Fibroblast of lung (primary cell): ENCODE measurements at regions not wholly inside any gene's neighbourhood (a gene's known extent, or its start where the extent isn't known, plus 50 kb on each side); places are given as distances from the start of the nearest gene placed in this dataset.

Source experiments
- DNase-seq, 2 donors: peaks; one replicate each; pipeline versions ENCODE4 v3.0.0 to v3.0.0-alpha.2; 2010; ENCODE audit warnings: low read depth in 2 of 2
- H2AFZ ChIP-seq: 2 replicates; pipeline ENCODE4 v1.5.1; 2012; ENCODE audit warnings: low read length, control low read depth, inconsistent platforms
- H3K27ac ChIP-seq: 2 replicates; pipeline ENCODE4 v1.5.1; 2011; ENCODE audit warnings: low read length, control low read depth; ENCODE audit not compliant: insufficient read depth
- H3K27me3 ChIP-seq: 2 replicates; pipeline ENCODE4 v1.5.1; 2011; ENCODE audit warnings: mild to moderate bottlenecking, low read length; ENCODE audit not compliant: control insufficient read depth, insufficient read depth
- H3K36me3 ChIP-seq: 2 replicates; pipeline ENCODE4 v1.5.1; 2011; ENCODE audit warnings: low read length; ENCODE audit not compliant: control insufficient read depth, insufficient read depth
- H3K4me1 ChIP-seq: 2 replicates; pipeline ENCODE4 v1.5.1; 2011; ENCODE audit warnings: low read length; ENCODE audit not compliant: control insufficient read depth, insufficient read depth; ENCODE audit errors: extremely low read depth
- H3K4me2 ChIP-seq: 2 replicates; pipeline ENCODE4 v1.5.1; 2011; ENCODE audit warnings: low read length, control low read depth; ENCODE audit not compliant: insufficient read depth; ENCODE audit errors: extremely low read depth
- H3K4me3 ChIP-seq, 4 experiments: fragments of 200-600 bp in 1 of 4; sonication (generic) in 1 of 4; replicated peaks in 1 of 4; 2 replicates each; pipeline ENCODE4 v1.5.1; 2011 to 2016; ENCODE audit warnings: low read length in 4 of 4, low read depth in 3 of 4, mild to moderate bottlenecking in 3 of 4, control low read depth in 2 of 4, inconsistent platforms in 1 of 4, mixed read lengths in 1 of 4; ENCODE audit not compliant: insufficient read depth in 1 of 4; ENCODE audit errors: control extremely low read depth in 1 of 4
- H3K79me2 ChIP-seq: 2 replicates; pipeline ENCODE4 v1.5.1; 2012; ENCODE audit warnings: mild to moderate bottlenecking, low read length, inconsistent platforms; ENCODE audit not compliant: control insufficient read depth, insufficient read depth
- H3K9ac ChIP-seq: 2 replicates; pipeline ENCODE4 v1.5.1; 2011; ENCODE audit warnings: mild to moderate bottlenecking, low read length, control low read depth; ENCODE audit not compliant: insufficient read depth
- H3K9me3 ChIP-seq: 2 replicates; pipeline ENCODE4 v1.5.1; 2012; ENCODE audit warnings: low read depth, low read length; ENCODE audit not compliant: control insufficient read depth, insufficient read depth
- H4K20me1 ChIP-seq: 2 replicates; pipeline ENCODE4 v1.5.1; 2011; ENCODE audit warnings: low read length; ENCODE audit not compliant: control insufficient read depth, insufficient read depth; ENCODE audit errors: extremely low read depth
- CTCF ChIP-seq, 2 donors: IDR thresholded peaks in 1 of 2; conservative IDR thresholded peaks in 1 of 2; 1 replicate in 1 of 2; 2 replicates in 1 of 2; pipeline ENCODE4 v1.5.1; 2011 to 2012; ENCODE audit warnings: low read length in 2 of 2, control low read depth in 1 of 2, inconsistent platforms in 1 of 2, low read depth in 1 of 2, mild to moderate bottlenecking in 1 of 2
- EZH2 ChIP-seq: IDR thresholded peaks from 2 replicates; pipeline ENCODE4 v1.5.1; 2012; ENCODE audit warnings: low read length, control low read depth, mild to moderate bottlenecking; ENCODE audit errors: missing control alignments

GRCh38 chr6:9593554-9593953 is 821.3 kb downstream of the TFAP2A start:
- Histone ChIP-seq H3K27me3 (no peaks in the 10 kb centered on the region), H4K20me1 (no peaks in the 10 kb centered on the region), H3K4me1 (no peaks in the 10 kb centered on the region), H3K9ac (no peak overlapping the region), H2AFZ (no peak overlapping the region), H3K4me2 (no peak overlapping the region), H3K4me3 (no peak overlapping the region), H3K27ac (no peak overlapping the region), H3K9me3 (no peaks in the 10 kb centered on the region), H3K36me3 (no peaks in the 10 kb centered on the region), H3K79me2 (no peaks in the 10 kb centered on the region)
- DNase-seq: no peak
- TF ChIP-seq CTCF (conservative IDR thresholded peaks at IDR 0.05 in 1 of 2, IDR thresholded peaks at IDR 0.05 in 1 of 2; ENCODE audit: low read depth in 1 of 2, low read length in 2 of 2): no peak
- TF ChIP-seq EZH2: no peak

DNA sequence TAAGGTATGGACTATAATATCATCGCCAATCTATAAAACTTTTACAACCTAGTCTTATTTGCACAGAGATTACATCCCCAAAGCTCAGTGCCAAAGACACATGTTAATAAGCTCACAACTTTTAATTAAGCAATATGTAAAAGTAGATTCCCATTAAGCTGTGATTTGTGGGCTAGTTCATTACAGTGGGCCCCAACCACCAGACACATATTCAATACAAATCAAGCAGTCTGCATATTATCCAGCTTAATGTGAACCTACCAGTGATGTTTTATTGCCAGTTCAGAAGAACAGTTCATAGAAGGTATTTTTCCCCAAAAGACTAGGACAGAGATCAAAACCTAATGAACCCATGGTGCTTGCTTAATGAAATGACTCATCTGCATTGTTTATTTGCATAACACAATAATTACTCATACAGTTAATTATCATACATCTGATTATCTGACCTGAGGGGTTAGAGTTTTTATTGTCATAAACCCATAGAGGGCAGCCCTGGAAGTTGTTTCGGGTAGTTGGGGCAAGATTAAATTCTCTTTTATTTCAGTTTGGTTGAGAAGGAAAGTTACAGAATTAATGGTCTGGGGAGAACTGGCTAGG is 831.0 kb downstream of the TFAP2A start:
- Histone ChIP-seq H3K79me2 (no peaks in the 10 kb centered on the region), H3K36me3 (no peaks in the 10 kb centered on the region), H3K4me3 (no peak overlapping the region), H3K4me2 (no peak overlapping the region), H3K27me3 (no peaks in the 10 kb centered on the region), H3K4me1 (no peaks in the 10 kb centered on the region), H3K9ac (no peak overlapping the region), H3K27ac (no peak overlapping the region), H3K9me3 (no peaks in the 10 kb centered on the region), H2AFZ (no peak overlapping the region), H4K20me1 (no peaks in the 10 kb centered on the region)
- no peak for DNase-seq
- no peak for TF ChIP-seq CTCF (conservative IDR thresholded peaks at IDR 0.05 in 1 of 2, IDR thresholded peaks at IDR 0.05 in 1 of 2; ENCODE audit: low read depth in 1 of 2, low read length in 2 of 2)

GRCh38 chr6:9581155-9581554 is 833.7 kb downstream of the TFAP2A start:
- no peak overlapping the region for H3K4me2 ChIP-seq
- H3K9me3 ChIP-seq: no peaks in the 10 kb centered on the region
- no peaks in the 10 kb centered on the region for H3K4me1 ChIP-seq
- TF ChIP-seq CTCF (conservative IDR thresholded peaks at IDR 0.05 in 1 of 2, IDR thresholded peaks at IDR 0.05 in 1 of 2; ENCODE audit: low read depth in 1 of 2, low read length in 2 of 2) (no peak), EZH2 (no peak)
- no peaks in the 10 kb centered on the region for H3K36me3 ChIP-seq
- no peak for DNase-seq
- no peaks in the 10 kb centered on the region for H3K27me3 ChIP-seq
- H3K79me2 ChIP-seq: no peaks in the 10 kb centered on the region
- H3K9ac ChIP-seq: no peak overlapping the region
- no peak overlapping the region for H3K4me3 ChIP-seq
- H3K27ac ChIP-seq: no peak overlapping the region
- H4K20me1 ChIP-seq: no peaks in the 10 kb centered on the region
- no peak overlapping the region for H2AFZ ChIP-seq
